GM12874 (cell line): ENCODE measurements at regions not wholly inside any gene's neighbourhood (a gene's known extent, or its start where the extent isn't known, plus 50 kb on each side); places are given as distances from the start of the nearest gene placed in this dataset.

Experiments
- CTCF ChIP-seq: IDR thresholded peaks from 2 replicates; pipeline ENCODE4 v1.5.1; 2011; ENCODE audit warnings: low read depth, mild to moderate bottlenecking, control low read depth, low read length, moderate library complexity; ENCODE audit not compliant: insufficient read depth

GRCh38 chr6:147654103-147654845, 145.8 kb downstream of the SAMD5 start:
- TF ChIP-seq CTCF, result no peak

- no peak for TF ChIP-seq CTCF
Measured at GRCh38 chr6:147660334-147661311, 152.1 kb downstream of the SAMD5 start.

GRCh38 chr6:147662646-147663045, 154.2 kb downstream of the SAMD5 start:
- no peak for TF ChIP-seq CTCF

GRCh38 chr6:147664092-147664491, 155.6 kb downstream of the SAMD5 start:
- no peak for TF ChIP-seq CTCF

GRCh38 chr6:147666255-147666654, 157.8 kb downstream of the SAMD5 start:
- TF ChIP-seq CTCF, result no peak

- TF ChIP-seq CTCF, result no peak
Measured at GRCh38 chr6:147667082-147667481, 158.6 kb downstream of the SAMD5 start.

GRCh38 chr6:147674099-147674498, 165.6 kb downstream of the SAMD5 start:
- no peak for TF ChIP-seq CTCF
